Activated CD8-positive, alpha-beta T cell treated with anti-CD3 and anti-CD28 coated beads, Interleukin-2, amount 10 ng/mL, durations not matched to agents 7 days and 5 days (primary cell): ENCODE measurements at regions not wholly inside any gene's neighbourhood (a gene's known extent, or its start where the extent isn't known, plus 50 kb on each side); places are given as distances from the start of the nearest gene placed in this dataset.

Source experiments
- ATAC-seq: fragments of 150-1000 bp; cut with Tn5 transposase; one replicate; pipeline ENCODE4 v1.10.0; 2021; ENCODE audit warnings: moderate library complexity
- CTCF ChIA-PET: fragments of 350-600 bp; sonication (Branson Sonifier 250); formaldehyde crosslinking; loops from one replicate; lab custom pipeline; 2021; ENCODE audit warnings: antibody characterized with exemption; lab: Charles Lee
- POLR2A ChIA-PET: fragments of 350-600 bp; sonication (Branson Sonifier 250); formaldehyde crosslinking; loops from one replicate; lab custom pipeline; 2021; ENCODE audit warnings: antibody characterized with exemption; lab: Charles Lee
- DNase-seq: peaks from one replicate; pipeline ENCODE4 v3.0.0-alpha.2; 2020
- H3K27ac Mint-ChIP-seq: one replicate; pipeline ENCODE4 v1.8.0; 2021; ENCODE audit warnings: mild to moderate bottlenecking, mixed read lengths
- H3K27me3 Mint-ChIP-seq: one replicate; pipeline ENCODE4 v1.8.0; 2021; ENCODE audit warnings: low read depth, mixed read lengths
- H3K36me3 Mint-ChIP-seq: one replicate; pipeline ENCODE4 v1.8.0; 2021; ENCODE audit warnings: low read depth, mixed read lengths
- H3K4me1 Mint-ChIP-seq: one replicate; pipeline ENCODE4 v1.8.0; 2021; ENCODE audit warnings: low read depth, mixed read lengths
- H3K4me3 Mint-ChIP-seq: one replicate; pipeline ENCODE4 v1.8.0; 2021; ENCODE audit warnings: mild to moderate bottlenecking, mixed read lengths
- H3K9me3 Mint-ChIP-seq: one replicate; pipeline ENCODE4 v1.8.0; 2022; ENCODE audit warnings: mixed read lengths; ENCODE audit not compliant: insufficient read depth

- ATAC-seq (no peak), DNase-seq (no peak)
- Mint-ChIP-seq H3K9me3 (no peaks in the 10 kb centered on the region), H3K4me3 (no peak overlapping the region), H3K4me1 (no peaks in the 10 kb centered on the region), H3K27me3 (no peaks in the 10 kb centered on the region), H3K36me3 (no peaks in the 10 kb centered on the region), H3K27ac (no peak overlapping the region)
- CTCF ChIA-PET = no interaction called here
- POLR2A ChIA-PET = interaction anchor here (0.7 kb wide), 1 partner anchor 16 kb away, joined by 3 read pairs; no protein-coding TSS in a partner anchor
Measured at GRCh38 chr3:115341208-115341607, 194.1 kb upstream of the ZBTB20 start.

DNA sequence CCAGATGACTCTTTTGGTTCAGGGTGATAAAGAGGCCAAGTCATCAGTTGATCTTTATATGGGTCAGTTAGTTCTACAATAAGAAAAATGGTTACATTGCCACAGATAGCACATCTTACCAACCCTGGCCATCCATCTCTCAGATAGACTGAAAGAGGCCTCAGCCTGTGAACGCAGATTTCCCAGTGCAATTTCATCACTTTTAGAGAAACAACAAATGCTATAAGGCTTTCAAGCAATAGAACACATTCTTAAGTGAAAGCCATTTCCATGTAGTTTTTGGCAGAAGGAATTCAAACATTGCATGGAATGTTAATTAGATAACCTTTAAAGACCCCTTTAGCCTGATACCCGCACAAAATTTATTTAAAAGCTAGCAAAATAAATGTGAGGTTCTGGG, 200.6 kb upstream of the ZBTB20 start:
- POLR2A ChIA-PET = no interaction called here
- H3K4me1 Mint-ChIP-seq = no peaks in the 10 kb centered on the region
- H3K27ac Mint-ChIP-seq = no peak overlapping the region
- no peak for DNase-seq
- no peaks in the 10 kb centered on the region for H3K27me3 Mint-ChIP-seq
- H3K36me3 Mint-ChIP-seq = no peaks in the 10 kb centered on the region
- no peaks in the 10 kb centered on the region for H3K9me3 Mint-ChIP-seq
- no peak overlapping the region for H3K4me3 Mint-ChIP-seq
- CTCF ChIA-PET = no interaction called here
- no peak for ATAC-seq

DNA sequence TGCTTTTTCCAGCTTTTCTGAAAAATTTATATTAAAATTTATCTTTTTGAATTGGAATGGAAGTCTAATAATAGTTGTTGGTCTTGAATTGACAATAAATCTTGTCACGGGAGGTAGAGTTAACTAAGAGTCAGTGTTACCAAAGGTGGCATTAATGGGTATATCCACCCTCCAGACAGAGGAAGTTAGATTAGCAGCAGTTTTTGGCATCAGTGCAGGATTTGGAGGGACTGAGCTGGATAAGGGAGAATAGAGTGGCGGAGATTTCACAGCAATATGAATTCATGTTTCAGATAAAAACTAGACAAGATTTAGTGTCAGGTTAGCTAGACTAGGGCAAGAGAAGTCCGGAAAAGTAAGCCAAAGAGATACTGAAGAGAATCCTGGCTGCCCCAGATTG, 201.3 kb upstream of the ZBTB20 start:
- ChIA-PET CTCF (no interaction called here), POLR2A (no interaction called here)
- Mint-ChIP-seq H3K27ac (no peak overlapping the region), H3K4me1 (no peaks in the 10 kb centered on the region), H3K36me3 (no peaks in the 10 kb centered on the region), H3K27me3 (no peaks in the 10 kb centered on the region), H3K9me3 (no peaks in the 10 kb centered on the region), H3K4me3 (no peak overlapping the region)
- no peak for DNase-seq
- ATAC-seq = no peak

GRCh38 chr3:115348951-115349745, 202.1 kb upstream of the ZBTB20 start:
- H3K4me1 Mint-ChIP-seq = no peaks in the 10 kb centered on the region
- no peak overlapping the region for H3K27ac Mint-ChIP-seq
- CTCF ChIA-PET = no interaction called here
- H3K27me3 Mint-ChIP-seq = no peaks in the 10 kb centered on the region
- ATAC-seq = no peak
- DNase-seq = no peak
- POLR2A ChIA-PET = no interaction called here
- no peaks in the 10 kb centered on the region for H3K9me3 Mint-ChIP-seq
- H3K4me3 Mint-ChIP-seq = no peak overlapping the region
- no peaks in the 10 kb centered on the region for H3K36me3 Mint-ChIP-seq

DNA sequence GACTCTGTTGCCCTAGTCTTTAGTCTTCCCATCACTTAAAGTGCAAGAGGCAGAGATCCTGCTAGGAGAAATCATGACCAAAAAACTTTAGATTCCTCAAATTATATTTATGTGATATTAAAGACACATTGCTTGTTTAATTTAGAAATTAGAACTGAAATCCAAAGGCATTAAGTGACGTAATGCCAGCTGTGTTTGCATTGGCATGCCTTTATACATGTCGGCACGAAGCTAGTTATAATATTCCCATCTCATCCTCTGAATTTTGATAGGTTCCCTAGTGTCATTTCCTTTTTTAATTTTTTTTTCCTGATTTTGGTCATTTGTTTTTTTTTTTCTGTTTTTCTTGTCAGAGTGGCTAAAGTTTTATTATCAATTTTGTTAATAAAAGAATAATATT, 203.5 kb upstream of the ZBTB20 start:
- DNase-seq (no peak), ATAC-seq (no peak)
- Mint-ChIP-seq H3K27ac (no peak overlapping the region), H3K36me3 (no peaks in the 10 kb centered on the region), H3K4me3 (no peak overlapping the region), H3K4me1 (no peaks in the 10 kb centered on the region), H3K27me3 (no peaks in the 10 kb centered on the region), H3K9me3 (no peaks in the 10 kb centered on the region)
- ChIA-PET POLR2A (no interaction called here), CTCF (no interaction called here)

DNA sequence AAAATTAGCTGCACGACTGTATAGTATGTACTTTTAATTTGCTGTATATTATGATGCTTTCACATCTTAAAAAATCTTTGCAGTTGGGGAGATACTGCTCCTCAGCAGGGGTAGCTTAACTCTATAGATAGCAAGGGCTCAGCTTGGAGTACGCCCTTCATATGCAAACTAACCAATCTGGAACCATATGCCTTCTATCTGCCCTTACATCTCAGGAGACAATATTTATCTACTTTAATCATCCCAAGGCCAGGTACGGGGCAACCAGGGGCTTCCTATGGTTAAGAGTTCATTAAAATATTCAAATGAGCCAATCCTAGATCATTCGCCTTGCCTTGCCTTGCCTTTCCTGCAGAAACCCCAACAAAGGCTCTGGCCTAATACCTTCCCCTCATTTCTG, 204.1 kb upstream of the ZBTB20 start:
- Mint-ChIP-seq H3K4me3 (no peak overlapping the region), H3K27ac (no peak overlapping the region), H3K36me3 (no peaks in the 10 kb centered on the region), H3K9me3 (no peaks in the 10 kb centered on the region), H3K4me1 (no peaks in the 10 kb centered on the region), H3K27me3 (no peaks in the 10 kb centered on the region)
- ATAC-seq (no peak), DNase-seq (no peak)
- ChIA-PET CTCF (no interaction called here), POLR2A (no interaction called here)

DNA sequence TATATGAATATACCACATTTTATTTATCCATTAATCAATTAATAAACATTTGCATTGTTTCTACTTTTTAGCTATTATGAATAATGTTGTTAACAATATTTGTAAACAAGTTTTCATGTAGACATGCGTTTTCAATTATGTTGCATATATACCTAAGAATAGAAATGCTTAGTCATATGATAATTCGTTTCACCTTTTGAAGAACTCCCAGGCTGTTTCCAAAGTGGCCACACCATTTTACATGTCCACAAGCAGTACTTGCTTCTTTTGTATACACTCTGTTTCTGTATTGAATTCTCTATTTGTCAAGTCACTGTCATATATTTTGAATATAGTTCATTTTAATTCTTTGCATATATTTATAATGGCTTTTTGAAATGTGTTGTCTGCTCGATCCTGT, 206.9 kb upstream of the ZBTB20 start:
- Mint-ChIP-seq H3K4me3 (no peak overlapping the region), H3K4me1 (no peaks in the 10 kb centered on the region), H3K27ac (no peak overlapping the region), H3K9me3 (no peaks in the 10 kb centered on the region), H3K36me3 (no peaks in the 10 kb centered on the region), H3K27me3 (no peaks in the 10 kb centered on the region)
- CTCF ChIA-PET = no interaction called here
- ATAC-seq = no peak
- POLR2A ChIA-PET = no interaction called here
- no peak for DNase-seq

DNA sequence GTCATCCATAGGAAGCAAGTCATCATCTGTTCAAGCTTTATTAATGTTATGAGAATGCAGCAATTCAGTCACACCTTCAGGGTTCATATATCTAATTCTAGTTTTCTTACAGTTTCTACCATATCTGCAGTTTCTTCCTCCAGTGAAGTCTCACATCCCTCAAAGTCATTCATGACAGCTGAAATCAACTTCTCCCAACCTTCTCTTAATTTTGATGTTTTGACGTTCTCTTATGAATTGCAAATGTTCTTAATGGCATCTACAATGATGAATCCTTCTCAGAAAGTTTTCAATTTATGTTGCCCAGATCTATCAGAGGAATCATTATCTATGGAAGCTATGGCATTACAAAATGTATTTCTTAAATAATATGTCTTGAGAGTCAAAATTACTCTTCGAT, 210.4 kb upstream of the ZBTB20 start:
- DNase-seq (no peak), ATAC-seq (no peak)
- ChIA-PET POLR2A (interaction anchor here (0.6 kb wide), 1 partner anchor 16 kb away, joined by 3 read pairs; no protein-coding TSS in a partner anchor), CTCF (no interaction called here)
- Mint-ChIP-seq H3K4me3 (no peak overlapping the region), H3K4me1 (peaks cover 6% of the 10 kb centered on the region), H3K27me3 (no peaks in the 10 kb centered on the region), H3K27ac (no peak overlapping the region), H3K36me3 (no peaks in the 10 kb centered on the region), H3K9me3 (no peaks in the 10 kb centered on the region)

DNA sequence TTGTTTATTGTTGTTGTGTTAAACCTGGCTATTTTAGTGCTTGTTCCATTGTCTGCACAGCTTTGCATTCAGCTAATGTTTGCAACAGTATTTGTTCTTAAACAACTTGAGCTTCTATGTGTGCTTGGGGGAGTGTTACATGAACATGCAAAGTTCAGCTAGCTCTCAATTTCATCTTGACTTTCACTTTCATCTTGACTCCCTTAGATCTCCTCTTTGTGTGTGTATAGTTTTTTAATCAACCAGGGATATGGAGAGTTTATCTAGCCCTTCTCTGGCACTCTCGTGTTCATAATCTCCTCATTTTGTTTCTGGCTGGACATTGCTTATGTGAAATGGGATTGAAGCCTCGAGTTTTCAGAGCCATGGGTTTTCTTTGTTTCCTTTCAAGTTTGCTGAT, 212.4 kb upstream of the ZBTB20 start:
- ATAC-seq (no peak), DNase-seq (no peak)
- H3K27me3 Mint-ChIP-seq = no peaks in the 10 kb centered on the region
- no peak overlapping the region for H3K27ac Mint-ChIP-seq
- peaks cover 6% of the 10 kb centered on the region for H3K4me1 Mint-ChIP-seq
- ChIA-PET POLR2A (no interaction called here), CTCF (no interaction called here)
- H3K36me3 Mint-ChIP-seq = no peaks in the 10 kb centered on the region
- H3K4me3 Mint-ChIP-seq = no peak overlapping the region
- no peaks in the 10 kb centered on the region for H3K9me3 Mint-ChIP-seq

DNA sequence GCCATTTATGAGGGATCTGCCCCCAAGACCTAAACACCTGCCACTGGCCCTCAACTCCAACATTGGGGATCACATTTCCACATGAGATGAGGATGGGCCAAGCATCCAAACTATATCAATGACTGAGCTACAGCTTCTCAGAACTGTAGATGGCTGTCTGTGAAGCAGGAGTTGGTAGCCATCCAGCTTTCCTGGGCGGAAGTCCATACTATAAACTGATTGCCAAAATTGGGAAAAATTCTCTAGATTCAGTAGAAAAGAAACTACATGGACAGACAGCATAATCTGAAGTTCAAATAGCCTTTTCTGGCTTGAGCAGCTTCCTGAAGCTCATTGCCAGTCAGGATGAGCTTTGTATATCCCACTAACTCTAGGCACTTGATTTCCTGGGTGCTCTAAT, 214.7 kb upstream of the ZBTB20 start:
- ATAC-seq = no peak
- DNase-seq = no peak
- Mint-ChIP-seq H3K27me3 (no peaks in the 10 kb centered on the region), H3K36me3 (no peaks in the 10 kb centered on the region), H3K4me1 (peaks cover 6% of the 10 kb centered on the region), H3K4me3 (no peak overlapping the region), H3K27ac (no peak overlapping the region), H3K9me3 (no peaks in the 10 kb centered on the region)
- ChIA-PET CTCF (no interaction called here), POLR2A (no interaction called here)

DNA sequence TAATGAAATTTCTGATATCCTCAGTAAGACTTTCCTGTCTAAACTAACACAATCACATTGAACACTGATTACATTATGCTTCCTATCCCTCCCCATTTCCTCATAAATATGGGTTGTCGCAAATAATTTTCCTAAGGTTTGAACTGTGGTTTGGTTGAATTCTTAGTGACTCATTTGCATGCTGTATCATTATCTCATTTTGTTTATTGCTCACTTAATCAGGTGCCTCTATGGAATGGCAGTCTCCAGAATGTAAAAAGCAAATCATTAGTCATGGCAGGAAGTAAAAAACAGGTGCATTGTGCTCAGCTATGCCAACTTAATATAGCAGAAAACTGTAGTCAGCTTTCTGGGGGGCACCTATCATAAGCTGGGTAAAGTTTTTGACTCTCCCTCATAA, 216.0 kb upstream of the ZBTB20 start:
- no peak for ATAC-seq
- DNase-seq = no peak
- H3K27me3 Mint-ChIP-seq = no peaks in the 10 kb centered on the region
- ChIA-PET POLR2A (no interaction called here), CTCF (no interaction called here)
- H3K36me3 Mint-ChIP-seq = no peaks in the 10 kb centered on the region
- H3K9me3 Mint-ChIP-seq = no peaks in the 10 kb centered on the region
- peaks cover 6% of the 10 kb centered on the region for H3K4me1 Mint-ChIP-seq
- no peak overlapping the region for H3K4me3 Mint-ChIP-seq
- H3K27ac Mint-ChIP-seq = no peak overlapping the region

DNA sequence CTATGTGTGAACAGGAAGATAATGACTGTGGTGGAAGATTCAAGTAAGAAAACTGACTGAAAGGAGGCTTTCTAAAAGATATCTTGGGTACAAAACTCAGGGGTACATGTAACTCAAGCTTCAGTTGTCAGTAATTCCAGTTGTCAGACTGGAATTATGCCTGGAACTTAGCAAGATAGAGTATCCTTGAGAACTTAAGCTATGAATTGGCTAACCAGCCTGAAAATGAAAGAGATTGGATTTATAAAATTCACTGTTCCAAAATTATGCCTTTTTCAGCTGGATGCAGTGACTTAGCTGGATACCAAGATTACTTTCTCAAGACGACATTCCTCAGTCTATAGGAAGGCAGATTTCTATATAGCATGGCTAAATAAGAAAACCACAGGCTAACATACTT, 221.9 kb upstream of the ZBTB20 start:
- Mint-ChIP-seq H3K4me1 (no peaks in the 10 kb centered on the region), H3K9me3 (no peaks in the 10 kb centered on the region), H3K4me3 (no peak overlapping the region), H3K27ac (no peak overlapping the region), H3K27me3 (no peaks in the 10 kb centered on the region), H3K36me3 (no peaks in the 10 kb centered on the region)
- ChIA-PET CTCF (no interaction called here), POLR2A (no interaction called here)
- no peak for ATAC-seq
- DNase-seq = no peak

GRCh38 chr3:115375362-115375761, 228.3 kb upstream of the ZBTB20 start:
- no peaks in the 10 kb centered on the region for H3K9me3 Mint-ChIP-seq
- H3K4me3 Mint-ChIP-seq = no peak overlapping the region
- ChIA-PET POLR2A (no interaction called here), CTCF (no interaction called here)
- DNase-seq (no peak), ATAC-seq (no peak)
- H3K36me3 Mint-ChIP-seq = no peaks in the 10 kb centered on the region
- no peak overlapping the region for H3K27ac Mint-ChIP-seq
- no peaks in the 10 kb centered on the region for H3K4me1 Mint-ChIP-seq
- H3K27me3 Mint-ChIP-seq = peaks cover 2% of the 10 kb centered on the region
